ENCODE measurements at regions not wholly inside any gene's neighbourhood (a gene's known extent, or its start where the extent isn't known, plus 50 kb on each side); places are given as distances from the start of the nearest gene placed in this dataset.
"Not testable (repeated sequence)": the region's sequence is repeated elsewhere in the genome, so short reads cannot be mapped to it uniquely, and the experiment has no call there.

- FAIRE-seq: no peak
- H3K9me3 ChIP-seq (ENCODE audit: control insufficient read depth in 2 of 3, insufficient read depth in 1 of 3, low read length in 3 of 3): peaks cover 0 to 6% (median 0%) of the 10 kb centered on the region in 3 donors
- H3K36me3 ChIP-seq (ENCODE audit: control insufficient read depth in 2 of 3, insufficient read depth in 3 of 3, low read length in 3 of 3): no peaks in the 10 kb centered on the region
- no peak overlapping the region for H3K4me3 ChIP-seq (ENCODE audit: low read length in 3 of 3)
- no peak overlapping the region for H3K9ac ChIP-seq (ENCODE audit: low read length in 3 of 3)
- no peak for TF ChIP-seq CTCF (IDR thresholded peaks at IDR 0.05; ENCODE audit: borderline replicate concordance, extremely low read depth, insufficient read depth)
- DNase-seq: no peak
- intact Hi-C loops (cut with DNase I): no loop called here
- no peaks in the 10 kb centered on the region for H3K4me1 ChIP-seq (ENCODE audit: control insufficient read depth in 2 of 3, insufficient read depth in 2 of 3, low read depth in 1 of 3, low read length in 3 of 3)
- H3K27ac ChIP-seq (ENCODE audit: low read depth in 2 of 2, low read length in 2 of 2): no peak overlapping the region
- H3K27me3 ChIP-seq (ENCODE audit: control insufficient read depth, insufficient read depth, low read length): no peaks in the 10 kb centered on the region
These were observed 887.8 kb downstream of the IGSF11 start for GRCh38 chr3:118146658-118147375.

GRCh38 chr3:118151164-118151563 is 883.5 kb downstream of the IGSF11 start:
- Histone ChIP-seq H3K4me1 (ENCODE audit: control insufficient read depth in 2 of 3, insufficient read depth in 2 of 3, low read depth in 1 of 3, low read length in 3 of 3) (no peaks in the 10 kb centered on the region), H3K4me3 (ENCODE audit: low read length in 3 of 3) (no peak overlapping the region), H3K36me3 (ENCODE audit: control insufficient read depth in 2 of 3, insufficient read depth in 3 of 3, low read length in 3 of 3) (no peaks in the 10 kb centered on the region), H3K9ac (ENCODE audit: low read length in 3 of 3) (no peak overlapping the region), H3K9me3 (ENCODE audit: control insufficient read depth in 2 of 3, insufficient read depth in 1 of 3, low read length in 3 of 3) (peaks cover 0 to 6% (median 0%) of the 10 kb centered on the region in 3 donors), H3K27me3 (ENCODE audit: control insufficient read depth, insufficient read depth, low read length) (no peaks in the 10 kb centered on the region), H3K27ac (ENCODE audit: low read depth in 2 of 2, low read length in 2 of 2) (no peak overlapping the region)
- no peak for DNase-seq
- FAIRE-seq: no peak
- intact Hi-C loops (cut with DNase I): no loop called here
- TF ChIP-seq CTCF (IDR thresholded peaks at IDR 0.05; ENCODE audit: borderline replicate concordance, extremely low read depth, insufficient read depth): no peak

- H3K9ac ChIP-seq (ENCODE audit: low read length in 3 of 3); H3K27ac ChIP-seq (ENCODE audit: low read depth in 2 of 2, low read length in 2 of 2); H3K9me3 ChIP-seq (ENCODE audit: control insufficient read depth in 2 of 3, insufficient read depth in 1 of 3, low read length in 3 of 3); H3K36me3 ChIP-seq (ENCODE audit: control insufficient read depth in 2 of 3, insufficient read depth in 3 of 3, low read length in 3 of 3); FAIRE-seq; H3K4me1 ChIP-seq (ENCODE audit: control insufficient read depth in 2 of 3, insufficient read depth in 2 of 3, low read depth in 1 of 3, low read length in 3 of 3); H3K27me3 ChIP-seq (ENCODE audit: control insufficient read depth, insufficient read depth, low read length); intact Hi-C loops (cut with DNase I); H3K4me3 ChIP-seq (ENCODE audit: low read length in 3 of 3): not testable (repeated sequence)
- DNase-seq: peak in 1 of 5 donors; percentile 37
These were observed 871.7 kb downstream of the IGSF11 start for GRCh38 chr3:118162627-118163588.

GRCh38 chr3:118165413-118165812 is 869.2 kb downstream of the IGSF11 start:
- Histone ChIP-seq H3K4me1 (ENCODE audit: control insufficient read depth in 2 of 3, insufficient read depth in 2 of 3, low read depth in 1 of 3, low read length in 3 of 3) (no peaks in the 10 kb centered on the region), H3K4me3 (ENCODE audit: low read length in 3 of 3) (no peak overlapping the region), H3K27ac (ENCODE audit: low read depth in 2 of 2, low read length in 2 of 2) (no peak overlapping the region), H3K9ac (ENCODE audit: low read length in 3 of 3) (no peak overlapping the region), H3K9me3 (ENCODE audit: control insufficient read depth in 2 of 3, insufficient read depth in 1 of 3, low read length in 3 of 3) (no peaks in the 10 kb centered on the region), H3K27me3 (ENCODE audit: control insufficient read depth, insufficient read depth, low read length) (no peaks in the 10 kb centered on the region), H3K36me3 (ENCODE audit: control insufficient read depth in 2 of 3, insufficient read depth in 3 of 3, low read length in 3 of 3) (no peaks in the 10 kb centered on the region)
- no peak for TF ChIP-seq CTCF (IDR thresholded peaks at IDR 0.05; ENCODE audit: borderline replicate concordance, extremely low read depth, insufficient read depth)
- intact Hi-C loops (cut with DNase I): no loop called here
- FAIRE-seq (no peak), DNase-seq (no peak)

Measured in kidney (tissue), 13 donors.